DMS 273 treated with DMSO at 0.1 percent for 48 hours (cell line): ENCODE measurements at regions not wholly inside any gene's neighbourhood (a gene's known extent, or its start where the extent isn't known, plus 50 kb on each side); places are given as distances from the start of the nearest gene placed in this dataset.

Experiments used
- DNase-seq: peaks from one replicate; lab custom pipeline; 2025; lab: John Stamatoyannopoulos, UW

GRCh38 chr5:88396751-88397281 is 128.2 kb upstream of the TMEM161B start:
- no peak for DNase-seq

- DNase-seq = no peak
These were observed 127.4 kb upstream of the TMEM161B start for GRCh38 chr5:88396000-88396535.

GRCh38 chr5:88395264-88395663 is 126.6 kb upstream of the TMEM161B start:
- no peak for DNase-seq

- DNase-seq = no peak
These were observed 126.0 kb upstream of the TMEM161B start for GRCh38 chr5:88394536-88395175.

- DNase-seq = no peak
These were observed 125.3 kb upstream of the TMEM161B start for GRCh38 chr5:88393716-88394535.

GRCh38 chr5:88393042-88393441 is 124.4 kb upstream of the TMEM161B start:
- DNase-seq = no peak

- no peak for DNase-seq
These were observed 123.3 kb upstream of the TMEM161B start for GRCh38 chr5:88391991-88392390.

GRCh38 chr5:88391116-88391515 is 122.5 kb upstream of the TMEM161B start:
- DNase-seq = no peak

- no peak for DNase-seq
These were observed 121.8 kb upstream of the TMEM161B start for GRCh38 chr5:88390481-88390880.

- DNase-seq = no peak
These were observed 121.4 kb upstream of the TMEM161B start for GRCh38 chr5:88390096-88390441.

GRCh38 chr5:88389338-88390095 is 120.9 kb upstream of the TMEM161B start:
- DNase-seq = no peak

- DNase-seq = no peak
These were observed 120.1 kb upstream of the TMEM161B start for GRCh38 chr5:88388476-88389337.

- no peak for DNase-seq
These were observed 116.2 kb upstream of the TMEM161B start for GRCh38 chr5:88384886-88385285.

GRCh38 chr5:88380332-88380731 is 111.7 kb upstream of the TMEM161B start:
- DNase-seq = peak; percentile 88

GRCh38 chr5:88377705-88378656 is 109.3 kb upstream of the TMEM161B start:
- DNase-seq = peak; percentile 47

GRCh38 chr5:88377240-88377639 is 108.6 kb upstream of the TMEM161B start:
- no peak for DNase-seq

- no peak for DNase-seq
These were observed 108.1 kb upstream of the TMEM161B start for GRCh38 chr5:88376728-88377127.

GRCh38 chr5:88374391-88374790 is 105.7 kb upstream of the TMEM161B start:
- DNase-seq = no peak

- DNase-seq = no peak
These were observed 102.2 kb upstream of the TMEM161B start for GRCh38 chr5:88370824-88371223.

- DNase-seq = no peak
These were observed 99.6 kb upstream of the TMEM161B start for GRCh38 chr5:88368201-88368600.
